ENCODE measurements at regions not wholly inside any gene's neighbourhood (a gene's known extent, or its start where the extent isn't known, plus 50 kb on each side); places are given as distances from the start of the nearest gene placed in this dataset.

DNA sequence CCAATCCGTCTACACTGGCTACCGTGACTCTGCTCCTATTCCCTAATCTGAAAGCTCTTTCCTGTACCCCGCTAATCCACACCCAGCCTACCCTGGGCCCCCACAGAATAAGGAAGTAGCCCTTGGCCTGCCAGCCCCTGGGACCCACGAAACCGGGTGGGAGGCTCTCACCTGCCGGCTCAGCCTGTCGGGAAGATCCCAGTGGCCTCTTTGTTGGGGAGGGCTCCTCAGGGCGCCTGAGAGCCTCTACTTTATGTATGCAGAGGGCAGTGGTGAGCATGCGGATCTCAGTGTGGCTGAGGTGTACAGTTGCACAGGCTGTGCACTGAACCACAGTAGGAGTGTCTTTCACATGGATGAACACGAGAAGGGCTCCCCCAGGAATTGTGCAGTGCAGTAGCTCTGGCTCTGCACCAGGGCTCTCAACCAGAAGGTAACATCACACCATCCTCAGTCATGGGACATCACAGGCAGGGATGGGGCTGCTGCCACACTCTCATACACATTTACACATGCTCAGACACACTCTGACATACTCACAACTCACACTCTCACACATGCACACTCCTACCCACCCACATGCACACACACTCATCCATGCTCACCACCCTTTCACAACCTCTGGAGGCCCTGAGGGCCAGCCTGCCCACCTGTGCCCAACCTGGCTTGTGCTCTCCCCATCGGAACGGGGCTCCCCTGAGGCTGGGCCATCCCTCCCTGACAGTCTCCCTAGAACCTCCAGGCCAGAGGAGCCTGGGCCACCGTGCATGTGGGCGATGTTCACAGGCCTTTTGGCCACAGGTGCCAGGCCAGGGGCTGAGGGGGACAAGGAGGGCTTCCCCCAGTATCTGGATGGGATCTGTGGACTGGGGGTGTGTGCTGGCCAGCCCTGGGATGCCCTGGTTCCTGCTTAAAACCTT lies 135.0 kb downstream of the URI1 start:
- Mint-ChIP-seq H3K27me3 (peaks cover 5% of the 10 kb centered on the region), H3K4me3 (no peak overlapping the region), H3K4me1 (no peaks in the 10 kb centered on the region), H3K9me3 (no peaks in the 10 kb centered on the region), H3K27ac (no peak overlapping the region), H3K36me3 (ENCODE audit: low read depth) (no peaks in the 10 kb centered on the region)
- DNase-seq = no peak
- intact Hi-C loops (cut with micrococcal nuclease) = no loop called here

DNA sequence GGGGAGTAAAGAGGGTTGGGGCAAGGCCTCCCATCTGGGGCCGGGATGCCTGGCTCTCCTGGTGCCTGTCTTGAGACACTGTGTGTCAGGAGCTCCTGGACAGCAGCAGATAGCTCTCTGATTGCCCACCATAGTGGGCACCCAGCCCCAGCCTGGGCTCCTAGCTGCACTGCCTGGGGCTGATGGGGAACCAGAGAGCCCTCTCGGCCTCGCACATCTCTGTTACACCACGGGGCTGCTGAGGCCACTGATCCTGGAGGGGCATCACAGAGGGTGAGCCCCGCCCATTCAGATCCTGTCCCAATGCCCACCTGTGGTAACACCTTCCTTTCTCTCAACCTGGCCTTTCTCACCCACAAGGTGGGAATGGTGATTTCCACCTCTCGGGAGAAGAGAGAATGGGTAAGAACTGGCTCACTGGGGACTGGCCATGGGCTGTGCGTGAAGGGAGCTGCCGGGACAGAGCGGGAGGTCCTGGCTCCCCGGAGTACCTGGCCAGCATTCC lies 135.9 kb downstream of the URI1 start:
- Mint-ChIP-seq H3K9me3 (no peaks in the 10 kb centered on the region), H3K36me3 (ENCODE audit: low read depth) (no peaks in the 10 kb centered on the region), H3K27me3 (peaks cover 5% of the 10 kb centered on the region), H3K27ac (no peak overlapping the region), H3K4me3 (no peak overlapping the region), H3K4me1 (no peaks in the 10 kb centered on the region)
- intact Hi-C loops (cut with micrococcal nuclease) = no loop called here
- no peak for DNase-seq

DNA sequence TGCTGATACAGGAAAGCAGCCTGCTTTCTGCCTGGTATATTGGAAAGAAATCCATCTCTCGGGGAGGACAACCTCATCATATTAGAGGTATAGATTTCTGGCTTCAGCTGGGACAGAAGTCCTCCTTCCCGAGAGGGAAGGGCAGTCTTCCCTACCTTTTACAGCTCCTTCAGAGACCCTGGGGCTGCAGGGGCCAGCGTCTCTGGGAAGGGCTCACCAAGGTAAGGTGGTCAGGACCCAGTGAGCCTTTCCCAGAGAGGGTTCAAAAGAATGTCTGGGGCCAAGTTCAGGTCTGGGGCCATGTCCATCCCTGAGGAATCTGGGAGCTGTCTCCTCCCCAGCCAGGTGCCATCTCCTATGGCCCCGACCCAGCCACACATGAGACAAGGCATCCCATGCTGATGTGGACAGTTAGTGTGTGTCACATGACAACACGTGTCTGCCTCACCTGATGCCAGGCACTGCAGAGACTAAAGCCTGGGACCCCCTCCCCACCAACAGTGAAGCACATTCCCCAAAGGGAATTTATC lies 136.4 kb downstream of the URI1 start:
- no peaks in the 10 kb centered on the region for H3K36me3 Mint-ChIP-seq (ENCODE audit: low read depth)
- H3K27me3 Mint-ChIP-seq = peaks cover 5% of the 10 kb centered on the region
- H3K27ac Mint-ChIP-seq = no peak overlapping the region
- H3K4me3 Mint-ChIP-seq = no peak overlapping the region
- no peak for DNase-seq
- intact Hi-C loops (cut with micrococcal nuclease) = no loop called here
- H3K9me3 Mint-ChIP-seq = no peaks in the 10 kb centered on the region
- no peaks in the 10 kb centered on the region for H3K4me1 Mint-ChIP-seq

DNA sequence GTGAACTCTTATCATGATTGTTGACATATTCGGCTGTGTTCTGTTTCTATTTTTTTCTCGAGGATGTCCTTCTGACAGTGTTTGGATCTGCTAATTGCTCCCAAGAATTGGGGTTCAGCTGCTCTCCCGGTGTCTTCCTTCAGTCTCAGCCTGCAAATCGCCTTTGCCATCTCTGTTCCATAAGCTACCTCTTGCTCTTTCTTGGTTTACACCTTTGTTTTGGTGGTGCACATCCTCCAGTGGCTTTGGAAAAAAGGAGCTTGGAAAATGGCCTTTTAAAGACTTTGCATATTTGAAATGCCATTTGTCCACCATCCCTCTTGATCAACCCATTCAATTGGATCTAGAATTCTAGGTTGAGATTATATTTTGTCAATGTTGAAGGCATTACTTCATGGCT lies 137.2 kb downstream of the URI1 start:
- no peaks in the 10 kb centered on the region for H3K4me1 Mint-ChIP-seq
- H3K27ac Mint-ChIP-seq = no peak overlapping the region
- intact Hi-C loops (cut with micrococcal nuclease) = no loop called here
- no peaks in the 10 kb centered on the region for H3K36me3 Mint-ChIP-seq (ENCODE audit: low read depth)
- no peak for DNase-seq
- no peaks in the 10 kb centered on the region for H3K9me3 Mint-ChIP-seq
- H3K4me3 Mint-ChIP-seq = no peak overlapping the region
- peaks cover 5% of the 10 kb centered on the region for H3K27me3 Mint-ChIP-seq

DNA sequence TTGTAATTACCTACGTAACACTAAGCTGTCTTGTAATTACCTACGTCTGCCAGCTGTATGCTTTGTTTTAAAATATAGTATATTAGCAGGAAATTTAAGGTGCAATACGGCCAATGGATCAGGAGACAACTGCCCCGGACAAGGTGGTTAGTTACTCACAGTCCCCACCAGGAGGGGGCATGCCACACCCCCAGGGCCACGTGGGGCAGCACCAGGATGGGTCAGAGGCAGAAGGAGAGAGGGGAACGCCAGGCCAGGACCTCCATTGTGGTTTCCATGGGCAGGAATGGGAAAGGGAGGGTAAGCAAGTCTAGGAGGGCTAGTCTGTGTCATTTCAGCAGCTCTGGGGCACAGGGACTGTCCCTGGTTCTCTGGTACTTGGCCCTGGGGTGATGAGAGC lies 140.1 kb downstream of the URI1 start:
- peaks cover 5% of the 10 kb centered on the region for H3K27me3 Mint-ChIP-seq
- intact Hi-C loops (cut with micrococcal nuclease) = no loop called here
- no peak for DNase-seq
- H3K27ac Mint-ChIP-seq = no peak overlapping the region
- peaks cover 2% of the 10 kb centered on the region for H3K4me1 Mint-ChIP-seq
- H3K36me3 Mint-ChIP-seq (ENCODE audit: low read depth) = no peaks in the 10 kb centered on the region
- no peak overlapping the region for H3K4me3 Mint-ChIP-seq
- no peaks in the 10 kb centered on the region for H3K9me3 Mint-ChIP-seq

DNA sequence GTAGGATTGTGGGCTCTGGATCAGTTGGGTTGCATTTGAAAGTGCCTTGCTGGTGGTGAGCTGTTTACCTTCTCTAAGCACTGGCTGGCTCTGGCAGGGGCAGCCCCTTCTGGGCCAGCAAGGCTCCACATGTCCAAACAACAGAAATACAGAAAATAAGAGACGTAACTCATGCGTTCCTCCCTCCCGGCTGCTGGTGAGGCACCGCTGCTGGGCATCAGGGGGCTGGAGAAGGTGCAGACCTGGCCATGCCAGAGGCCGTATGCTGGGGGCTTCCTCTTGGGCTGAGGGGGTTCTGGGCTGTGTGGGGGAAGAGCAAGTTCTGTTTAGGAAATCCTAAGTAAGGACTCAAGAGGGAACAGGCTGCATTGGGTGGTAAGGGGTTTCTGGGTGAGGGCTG lies 140.6 kb downstream of the URI1 start:
- Mint-ChIP-seq H3K4me1 (peaks cover 2% of the 10 kb centered on the region), H3K27me3 (peaks cover 5% of the 10 kb centered on the region), H3K9me3 (no peaks in the 10 kb centered on the region), H3K36me3 (ENCODE audit: low read depth) (no peaks in the 10 kb centered on the region), H3K27ac (no peak overlapping the region), H3K4me3 (no peak overlapping the region)
- intact Hi-C loops (cut with micrococcal nuclease) = no loop called here
- DNase-seq = no peak

DNA sequence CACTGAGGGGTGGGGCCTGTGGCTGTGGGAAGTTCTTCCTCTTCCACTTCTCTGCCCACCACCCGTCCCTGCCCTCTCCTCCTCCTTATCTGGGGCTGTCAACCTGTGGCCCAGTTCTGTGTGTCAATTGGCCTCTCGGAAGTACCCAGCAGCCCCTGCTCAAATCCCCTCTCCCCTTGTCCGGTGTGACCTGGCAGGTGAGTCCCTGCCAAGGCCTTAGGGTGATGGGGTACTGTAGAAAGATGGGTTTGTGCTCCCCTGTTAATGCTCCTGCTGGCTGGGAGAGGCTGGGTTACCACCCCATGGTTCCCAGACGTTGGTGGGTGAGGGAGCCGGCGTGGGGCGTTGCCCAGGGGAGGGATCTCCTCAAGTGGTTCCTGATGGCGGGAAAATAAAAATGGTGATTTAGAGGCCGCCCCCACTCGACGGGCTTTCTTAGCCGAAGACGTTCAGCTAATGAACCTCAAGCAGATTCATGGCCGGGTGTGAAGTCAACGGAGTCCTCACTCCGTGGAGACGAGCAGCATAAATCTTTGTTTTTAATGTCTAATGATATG lies 141.2 kb downstream of the URI1 start:
- H3K4me1 Mint-ChIP-seq = peaks cover 2% of the 10 kb centered on the region
- H3K9me3 Mint-ChIP-seq = no peaks in the 10 kb centered on the region
- no peaks in the 10 kb centered on the region for H3K36me3 Mint-ChIP-seq (ENCODE audit: low read depth)
- DNase-seq = no peak
- no peak overlapping the region for H3K27ac Mint-ChIP-seq
- peaks cover 5% of the 10 kb centered on the region for H3K27me3 Mint-ChIP-seq
- H3K4me3 Mint-ChIP-seq = no peak overlapping the region
- intact Hi-C loops (cut with micrococcal nuclease) = no loop called here

DNA sequence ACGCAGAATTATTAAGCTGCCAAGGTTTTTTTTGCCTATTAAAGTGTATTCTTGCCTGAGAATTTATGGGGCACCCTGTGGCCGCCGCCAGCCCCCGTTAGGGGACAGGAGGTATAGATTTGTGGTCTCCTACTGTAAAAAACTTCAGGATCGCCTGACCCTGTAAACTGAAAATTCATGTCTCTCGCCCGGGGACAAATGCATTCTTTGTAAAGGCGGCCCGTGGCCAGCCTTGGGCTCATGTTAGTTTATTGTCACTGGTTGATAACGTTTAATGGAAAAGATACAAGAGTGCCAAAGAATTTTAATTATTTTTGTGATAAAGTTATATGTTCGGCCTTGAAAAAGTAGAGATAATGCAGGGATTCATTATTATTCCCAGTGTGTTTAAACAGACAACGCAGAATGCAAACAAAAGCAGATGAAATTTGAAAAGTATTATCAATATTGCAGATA lies 141.7 kb downstream of the URI1 start:
- Mint-ChIP-seq H3K27ac (no peak overlapping the region), H3K9me3 (no peaks in the 10 kb centered on the region), H3K4me3 (no peak overlapping the region), H3K4me1 (peaks cover 2% of the 10 kb centered on the region), H3K27me3 (peaks cover 5% of the 10 kb centered on the region), H3K36me3 (ENCODE audit: low read depth) (no peaks in the 10 kb centered on the region)
- intact Hi-C loops (cut with micrococcal nuclease) = no loop called here
- DNase-seq = no peak

DNA sequence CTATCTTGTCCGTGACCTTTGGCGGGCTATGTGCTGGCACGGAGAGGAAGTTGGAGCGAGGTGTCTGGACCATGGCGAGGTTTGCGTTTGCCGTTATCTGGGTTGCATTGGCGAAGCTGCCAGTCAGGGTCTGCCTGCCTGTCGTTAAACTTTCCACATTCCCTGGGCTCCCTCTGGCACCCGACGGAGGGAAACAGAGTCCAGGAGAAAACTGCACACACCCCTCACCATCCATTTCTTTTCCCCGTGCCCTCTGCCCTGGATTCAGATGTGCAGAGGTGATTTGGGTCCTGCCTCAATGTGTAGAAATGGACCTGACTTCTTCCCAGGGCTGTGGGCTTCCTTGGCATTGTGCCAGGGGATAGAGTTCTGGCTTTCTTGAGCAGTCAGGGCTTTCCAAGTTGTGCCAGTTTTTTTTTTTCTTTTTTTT lies 142.4 kb downstream of the URI1 start:
- intact Hi-C loops (cut with micrococcal nuclease) = no loop called here
- H3K4me3 Mint-ChIP-seq = no peak overlapping the region
- peaks cover 2% of the 10 kb centered on the region for H3K27me3 Mint-ChIP-seq

DNA sequence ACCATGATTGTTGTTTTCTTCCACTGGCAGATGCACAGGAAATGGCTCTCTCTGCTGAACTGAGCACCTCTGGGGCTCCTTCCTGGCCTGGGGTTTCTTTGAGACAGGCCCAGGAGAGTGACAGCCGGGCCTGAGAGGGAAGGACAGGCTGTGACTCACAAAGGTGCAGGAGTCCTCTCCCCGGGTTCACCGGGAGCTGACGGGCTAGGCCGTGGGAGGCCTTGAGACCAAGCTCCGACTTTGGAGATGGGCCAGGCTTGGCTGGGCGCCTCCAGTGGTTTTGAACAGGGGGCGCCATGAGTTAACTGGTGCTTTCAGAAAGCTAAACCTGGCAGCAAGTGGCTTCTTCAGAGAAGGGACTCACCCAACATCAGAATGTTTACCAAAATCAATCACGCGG lies 143.4 kb downstream of the URI1 start:
- no peak overlapping the region for H3K4me3 Mint-ChIP-seq

More for the DNA sequence above, 142.4 kb downstream of the URI1 start:
- Mint-ChIP-seq H3K4me1 (peaks cover 2% of the 10 kb centered on the region), H3K36me3 (ENCODE audit: low read depth) (no peaks in the 10 kb centered on the region), H3K27ac (no peak overlapping the region), H3K9me3 (no peaks in the 10 kb centered on the region)
- no peak for DNase-seq

DNA sequence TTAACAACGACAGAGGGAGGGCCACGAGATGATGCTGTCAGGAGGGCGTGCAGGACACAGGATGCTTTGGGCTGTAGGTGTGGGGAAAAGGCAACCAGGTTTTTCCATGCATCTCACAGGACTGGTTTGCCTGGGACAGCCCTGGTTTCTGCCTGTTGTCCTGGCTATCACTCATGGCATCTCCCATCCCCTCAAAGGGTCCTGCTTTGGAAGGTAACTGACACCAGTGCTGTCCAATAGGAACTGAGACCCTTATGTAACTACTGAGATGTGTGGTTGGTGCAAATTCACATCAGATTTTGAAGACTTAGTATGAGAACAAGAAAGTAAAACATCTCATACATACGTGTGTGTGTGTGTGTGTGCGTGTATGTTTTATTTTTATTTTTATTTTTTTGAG lies 144.2 kb downstream of the URI1 start:
- no peak overlapping the region for H3K4me3 Mint-ChIP-seq
- peaks cover 2% of the 10 kb centered on the region for H3K4me1 Mint-ChIP-seq
- no peaks in the 10 kb centered on the region for H3K36me3 Mint-ChIP-seq (ENCODE audit: low read depth)
- H3K9me3 Mint-ChIP-seq = no peaks in the 10 kb centered on the region
- intact Hi-C loops (cut with micrococcal nuclease) = no loop called here
- H3K27ac Mint-ChIP-seq = no peak overlapping the region
- H3K27me3 Mint-ChIP-seq = no peaks in the 10 kb centered on the region
- DNase-seq = no peak

More for the DNA sequence above, 143.4 kb downstream of the URI1 start:
- Mint-ChIP-seq H3K27me3 (no peaks in the 10 kb centered on the region), H3K9me3 (no peaks in the 10 kb centered on the region), H3K4me1 (peaks cover 2% of the 10 kb centered on the region), H3K27ac (no peak overlapping the region), H3K36me3 (ENCODE audit: low read depth) (no peaks in the 10 kb centered on the region)
- intact Hi-C loops (cut with micrococcal nuclease) = no loop called here
- peak; percentile 57 for DNase-seq

DNA sequence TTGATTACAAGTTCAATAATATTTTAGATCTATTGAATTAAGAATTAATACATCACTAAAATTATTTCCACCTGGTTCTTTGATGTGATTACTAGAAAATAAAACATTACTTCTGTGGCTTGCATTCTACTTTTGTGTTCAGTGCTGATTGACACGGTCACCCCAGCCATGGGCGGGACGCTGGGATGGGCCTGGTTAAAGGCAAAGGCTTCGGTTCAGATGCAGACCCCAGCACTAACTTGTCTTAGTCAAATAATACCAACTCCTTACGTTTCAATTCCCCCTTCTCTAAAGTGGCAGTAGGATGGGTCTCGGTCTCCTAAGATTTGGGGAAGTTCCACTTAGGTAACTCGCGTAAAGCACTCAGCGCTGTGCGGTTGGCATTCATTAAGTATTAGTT lies 144.9 kb downstream of the URI1 start:
- Mint-ChIP-seq H3K27me3 (no peaks in the 10 kb centered on the region), H3K4me1 (peaks cover 2% of the 10 kb centered on the region), H3K27ac (no peak overlapping the region), H3K36me3 (ENCODE audit: low read depth) (no peaks in the 10 kb centered on the region), H3K9me3 (no peaks in the 10 kb centered on the region), H3K4me3 (no peak overlapping the region)
- intact Hi-C loops (cut with micrococcal nuclease) = no loop called here
- DNase-seq = no peak

DNA sequence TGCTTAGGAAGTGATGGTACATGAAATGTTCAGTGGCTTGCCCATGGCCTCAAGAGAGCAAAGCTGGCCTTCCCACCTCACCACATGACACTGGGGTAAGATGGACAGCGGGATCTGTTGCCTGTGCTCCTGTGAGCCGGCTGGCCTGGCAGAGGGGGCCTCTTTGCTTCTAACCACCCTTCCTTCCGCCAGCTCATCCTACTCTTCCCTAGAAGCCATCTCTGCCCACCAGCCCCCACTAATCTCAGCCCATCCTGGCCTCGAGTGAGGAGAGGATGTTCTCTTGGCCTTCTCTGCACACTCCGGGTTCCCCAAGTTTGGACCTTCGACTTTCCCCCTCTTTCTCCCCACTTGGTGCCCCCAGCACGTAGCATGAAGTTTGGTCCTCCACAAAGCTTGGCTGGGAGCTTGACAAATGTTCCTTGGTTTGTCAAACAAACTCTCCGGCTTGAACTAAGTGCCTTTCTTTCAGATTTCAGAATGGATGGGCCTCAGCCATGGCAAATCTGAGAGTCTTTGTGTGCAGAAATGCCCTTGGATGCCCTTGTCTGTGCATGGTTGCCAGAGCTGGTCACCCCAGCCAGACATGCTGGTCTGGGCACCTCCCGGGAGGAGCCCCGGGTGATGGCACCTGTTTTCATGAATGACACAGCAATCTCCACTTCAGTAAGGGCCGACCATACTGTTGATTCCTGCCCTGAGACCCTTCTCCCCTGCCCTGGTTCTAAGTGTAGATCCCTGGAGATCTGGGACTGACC lies 145.5 kb downstream of the URI1 start:
- H3K4me1 Mint-ChIP-seq = peaks cover 2% of the 10 kb centered on the region
- intact Hi-C loops (cut with micrococcal nuclease) = no loop called here
- no peak overlapping the region for H3K27ac Mint-ChIP-seq
- no peaks in the 10 kb centered on the region for H3K9me3 Mint-ChIP-seq
- DNase-seq = no peak
- H3K27me3 Mint-ChIP-seq = no peaks in the 10 kb centered on the region
- no peaks in the 10 kb centered on the region for H3K36me3 Mint-ChIP-seq (ENCODE audit: low read depth)
- no peak overlapping the region for H3K4me3 Mint-ChIP-seq

DNA sequence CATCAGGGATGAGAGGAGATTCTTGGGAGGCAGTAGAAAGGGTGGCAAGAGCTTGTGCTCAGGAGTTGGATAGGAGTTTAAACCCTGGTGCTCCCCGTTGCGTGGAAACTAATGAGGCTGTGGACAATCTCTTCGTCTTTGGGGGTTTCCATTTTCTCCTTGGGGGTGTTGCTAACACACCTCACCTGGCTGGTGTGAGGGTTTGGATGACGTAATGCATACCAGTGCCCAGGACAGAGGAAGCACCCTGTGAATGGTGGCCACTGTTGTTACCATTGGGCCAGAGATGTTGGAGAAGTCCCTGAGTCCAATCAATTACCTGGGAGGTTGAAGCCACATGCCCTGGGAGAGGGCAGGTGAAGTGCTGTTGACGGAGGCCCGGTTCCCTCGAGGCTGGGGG lies 146.5 kb downstream of the URI1 start:
- peaks cover 2% of the 10 kb centered on the region for H3K4me1 Mint-ChIP-seq
- H3K27me3 Mint-ChIP-seq = no peaks in the 10 kb centered on the region
- intact Hi-C loops (cut with micrococcal nuclease) = no loop called here
- no peaks in the 10 kb centered on the region for H3K36me3 Mint-ChIP-seq (ENCODE audit: low read depth)
- no peak for DNase-seq
- H3K27ac Mint-ChIP-seq = no peak overlapping the region
- no peak overlapping the region for H3K4me3 Mint-ChIP-seq
- H3K9me3 Mint-ChIP-seq = no peaks in the 10 kb centered on the region

All from activated CD4-positive, alpha-beta T cell treated with anti-CD3 and anti-CD28 coated beads, Interleukin-2, amount 10 ng/mL, durations not matched to agents 24 days and 14 days (primary cell).